GF-D8 (cell line): ENCODE measurements at regions not wholly inside any gene's neighbourhood (a gene's known extent, or its start where the extent isn't known, plus 50 kb on each side); places are given as distances from the start of the nearest gene placed in this dataset.
"Not testable (repeated sequence)": the region's sequence is repeated elsewhere in the genome, so short reads cannot be mapped to it uniquely, and the experiment has no call there.

Experiments
- DNase-seq: peaks from one replicate; lab custom pipeline; 2025; lab: John Stamatoyannopoulos, UW

DNA sequence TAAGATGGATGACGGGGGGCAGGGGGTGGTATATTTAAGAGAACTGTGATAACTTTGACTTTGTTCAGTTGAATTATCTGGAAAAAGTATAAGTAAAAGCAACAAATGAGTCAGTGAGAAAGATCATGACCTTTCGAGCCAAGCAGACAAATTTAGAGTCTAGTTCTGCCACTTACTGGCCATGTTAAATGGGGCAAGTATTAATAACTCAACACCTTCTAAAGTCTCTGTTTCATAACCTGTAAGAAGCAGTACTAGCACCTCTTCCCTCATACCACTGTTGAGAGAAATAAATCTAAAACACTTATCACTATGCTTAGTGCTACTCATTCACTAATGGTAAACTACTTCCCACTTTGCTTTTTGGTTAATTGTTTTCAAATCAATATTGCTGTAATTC, 604.4 kb upstream of the LRRN3 start:
- DNase-seq = no peak

- peak; percentile 62 for DNase-seq
These were observed 588.0 kb upstream of the LRRN3 start for GRCh38 chr7:110502888-110503465.

GRCh38 chr7:110507369-110507768, 583.6 kb upstream of the LRRN3 start:
- no peak for DNase-seq

GRCh38 chr7:110507832-110508231, 583.1 kb upstream of the LRRN3 start:
- DNase-seq = no peak

GRCh38 chr7:110514975-110515551, 575.9 kb upstream of the LRRN3 start:
- DNase-seq = not testable (repeated sequence)

GRCh38 chr7:110519851-110520250, 571.1 kb upstream of the LRRN3 start:
- no peak for DNase-seq

DNA sequence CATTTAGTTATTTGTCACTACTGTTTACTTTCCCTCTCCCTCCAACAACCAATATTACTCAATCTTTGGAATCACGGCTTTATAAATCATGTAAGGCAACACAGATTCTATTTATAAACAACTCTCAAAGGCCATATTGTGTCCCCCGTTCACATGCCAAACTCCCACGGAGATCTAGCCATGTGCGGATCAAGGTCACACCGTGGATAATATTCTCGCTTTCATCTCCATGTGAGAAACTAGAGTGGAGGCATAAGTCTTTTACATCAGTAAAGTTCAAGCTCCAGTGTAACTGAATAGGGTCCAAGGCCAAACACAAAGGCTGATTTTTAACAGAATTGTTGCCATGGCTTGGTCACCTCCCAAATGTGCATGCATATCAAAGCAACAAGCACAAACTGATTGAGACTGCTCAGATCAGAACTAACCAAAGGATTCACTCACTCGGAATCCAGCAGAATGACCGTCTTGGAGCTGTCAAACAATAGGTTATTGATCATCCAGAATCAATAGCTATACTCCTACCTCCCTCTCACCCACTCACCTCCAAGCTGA, 569.5 kb upstream of the LRRN3 start:
- DNase-seq = no peak

DNA sequence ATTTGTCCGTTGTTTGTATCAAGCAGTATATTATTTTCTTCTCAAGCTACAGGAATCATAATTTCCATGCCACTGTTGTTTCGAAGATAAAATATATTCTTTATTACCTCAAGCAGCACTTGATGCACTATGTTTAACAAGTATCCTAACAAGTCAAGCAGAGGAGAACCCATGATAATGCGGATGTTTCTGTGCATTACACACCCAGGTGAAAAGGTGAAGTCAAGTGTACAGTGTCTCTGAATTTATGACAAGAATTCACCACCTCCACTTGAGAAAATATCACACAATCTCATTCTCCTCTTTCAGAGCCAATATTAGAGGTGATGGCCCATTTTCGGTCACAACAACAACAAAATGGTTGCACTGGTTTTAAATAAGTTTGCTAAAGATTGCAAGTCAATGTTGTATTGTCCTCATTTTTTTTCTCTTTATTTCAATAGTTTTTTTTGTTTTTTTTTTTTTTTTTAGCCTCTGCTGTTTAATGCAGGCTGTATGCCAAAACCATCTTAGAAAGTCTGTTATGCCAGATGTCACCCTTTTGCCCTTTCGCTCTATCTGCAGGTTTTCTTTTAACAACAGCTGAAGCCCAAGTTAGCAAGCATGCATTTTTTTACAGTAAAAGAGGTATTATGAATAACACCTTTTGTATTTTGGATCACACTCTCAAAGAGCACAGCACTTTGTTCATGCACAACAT, 568.7 kb upstream of the LRRN3 start:
- no peak for DNase-seq

GRCh38 chr7:110522761-110523200, 568.1 kb upstream of the LRRN3 start:
- no peak for DNase-seq

DNA sequence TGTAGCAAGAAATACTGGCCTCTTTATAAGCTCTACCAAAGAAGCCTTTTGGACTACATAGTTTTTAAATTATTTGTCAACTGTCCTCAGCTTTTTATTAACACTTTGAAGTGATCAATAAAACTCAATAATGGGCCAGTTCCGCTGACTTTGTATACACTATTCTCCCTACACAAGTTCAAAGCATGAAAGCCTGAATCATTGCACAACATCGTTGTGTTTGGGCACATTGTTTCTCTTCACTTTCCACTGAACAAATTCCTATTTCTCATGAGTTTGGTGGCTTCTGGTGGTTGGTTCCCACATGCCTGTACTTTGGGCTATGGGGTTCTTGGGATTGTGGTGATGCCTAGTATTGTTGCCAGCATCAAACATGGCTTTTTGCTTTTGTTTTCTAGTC, 561.8 kb upstream of the LRRN3 start:
- DNase-seq = no peak

DNA sequence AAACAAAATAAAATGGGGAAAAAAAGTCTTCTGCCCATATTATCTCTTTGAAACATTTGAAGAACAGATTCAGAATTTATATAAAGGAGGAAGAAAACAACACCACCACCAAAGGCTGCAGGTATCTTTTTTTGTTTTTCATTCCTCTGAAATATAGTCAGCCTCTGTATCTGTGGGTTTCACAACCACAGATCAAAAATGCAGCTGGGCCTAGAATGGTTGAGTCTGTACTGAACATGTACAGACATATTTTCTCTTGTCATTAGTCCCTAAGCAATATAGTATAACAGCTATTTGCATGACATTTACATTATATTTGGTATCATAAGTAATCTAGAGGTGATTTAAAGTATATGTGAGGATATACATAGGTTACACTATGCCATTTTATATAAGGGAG, 559.7 kb upstream of the LRRN3 start:
- DNase-seq = no peak

DNA sequence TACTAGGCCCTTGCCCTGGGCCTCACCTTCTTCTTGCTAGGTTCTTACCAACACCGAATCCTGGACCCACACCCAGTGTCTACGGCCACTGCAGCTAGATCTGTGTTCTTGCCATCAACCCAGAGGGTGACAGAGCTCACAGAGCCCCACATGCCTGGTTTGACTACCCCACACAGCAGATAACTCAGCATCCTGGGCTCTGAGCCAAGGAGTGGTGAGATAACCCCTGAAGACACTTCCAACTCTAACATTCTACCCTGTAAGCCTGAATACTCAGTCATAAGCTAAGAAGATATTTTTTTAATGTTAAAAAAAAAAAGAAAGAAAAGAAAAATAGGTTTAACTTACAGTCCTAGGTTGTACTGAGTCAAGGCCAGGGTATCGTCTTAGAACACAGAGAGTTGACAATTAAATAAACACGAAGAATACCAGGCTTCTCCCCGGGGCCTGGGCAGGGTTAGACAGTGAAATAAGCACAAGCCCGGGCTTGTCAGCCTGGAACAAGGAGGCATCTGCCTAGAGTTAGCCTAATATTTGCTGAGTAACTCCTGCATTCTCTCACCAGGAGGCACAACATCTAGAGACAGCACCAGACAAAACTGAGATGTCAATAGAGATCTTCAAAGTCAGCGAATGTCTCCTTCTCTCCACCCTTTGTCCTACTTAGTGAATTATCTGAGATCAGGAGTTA, 556.5 kb upstream of the LRRN3 start:
- no peak for DNase-seq

DNA sequence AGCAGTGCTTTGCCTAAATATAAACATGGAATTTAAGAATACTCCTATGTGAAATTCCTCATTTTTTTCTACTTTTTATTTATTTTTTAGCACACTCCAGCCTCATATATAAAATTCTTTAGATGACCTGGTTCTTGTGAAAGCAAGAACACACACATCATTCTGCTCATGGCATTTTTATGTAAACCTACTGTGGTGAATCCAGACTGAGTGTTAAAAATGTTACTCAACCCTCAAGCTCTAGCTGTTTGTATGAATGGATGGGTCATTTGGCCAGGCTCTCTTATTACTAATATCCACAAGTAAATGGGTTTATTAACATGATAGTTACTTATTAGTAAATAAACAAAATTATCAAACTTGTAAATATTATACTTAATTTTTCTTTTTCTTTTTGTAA, 551.7 kb upstream of the LRRN3 start:
- DNase-seq = no peak

DNA sequence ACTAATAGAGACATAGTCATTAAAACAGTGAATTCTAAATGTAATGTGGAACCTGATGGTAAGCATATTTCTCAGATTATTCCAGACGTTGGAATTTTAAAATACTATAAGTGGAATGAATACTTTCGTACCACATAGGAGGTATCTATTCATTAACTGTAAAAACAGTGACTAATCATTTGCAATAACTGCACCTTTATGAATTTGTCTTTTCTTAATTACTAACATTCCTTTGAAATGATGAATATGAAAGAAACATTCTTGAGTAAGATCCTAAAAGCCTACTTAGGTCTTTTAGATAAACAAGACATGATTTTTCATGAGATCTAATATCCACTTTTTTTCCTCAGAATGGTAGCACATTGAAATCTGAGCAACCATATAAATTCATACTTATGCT, 549.0 kb upstream of the LRRN3 start:
- DNase-seq = no peak

DNA sequence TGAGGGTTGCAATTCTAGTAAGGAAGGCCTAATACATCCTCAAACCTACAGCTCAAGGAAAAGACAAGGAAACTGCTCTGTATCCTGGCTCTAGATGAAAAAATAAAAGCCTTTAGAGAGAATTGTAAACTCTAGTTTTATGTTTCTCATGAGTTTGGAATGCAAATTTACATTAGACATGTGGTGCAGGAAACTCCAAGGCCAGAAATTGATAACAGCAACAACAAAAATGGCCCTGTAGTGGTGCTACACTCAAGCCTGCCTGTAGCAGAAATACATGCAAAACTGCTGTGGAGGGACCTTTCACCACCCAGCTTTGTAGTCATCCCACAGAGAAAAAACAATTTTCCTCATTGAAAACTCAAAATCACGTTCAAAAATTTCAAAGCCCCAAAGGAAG, 546.7 kb upstream of the LRRN3 start:
- no peak for DNase-seq

DNA sequence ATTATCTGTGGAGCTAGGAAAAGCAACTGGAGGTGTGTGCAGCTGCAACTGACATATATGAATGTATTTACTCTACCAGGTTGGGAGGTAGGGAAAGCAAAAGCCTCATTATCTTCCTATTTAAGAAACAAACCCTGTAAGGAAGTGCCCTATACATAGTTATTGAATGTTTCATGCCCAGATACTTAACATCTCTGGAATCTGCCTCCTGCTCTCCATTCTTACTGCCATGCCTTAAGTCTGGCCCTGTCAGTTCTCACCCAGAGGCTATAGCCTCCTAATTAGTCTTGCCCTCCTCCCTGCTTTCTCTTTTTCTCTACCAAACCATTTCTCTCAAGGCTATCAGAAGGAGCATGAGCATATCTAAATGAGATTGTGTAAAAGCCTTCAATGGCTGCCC, 542.6 kb upstream of the LRRN3 start:
- no peak for DNase-seq

GRCh38 chr7:110557136-110557535, 533.8 kb upstream of the LRRN3 start:
- no peak for DNase-seq

DNA sequence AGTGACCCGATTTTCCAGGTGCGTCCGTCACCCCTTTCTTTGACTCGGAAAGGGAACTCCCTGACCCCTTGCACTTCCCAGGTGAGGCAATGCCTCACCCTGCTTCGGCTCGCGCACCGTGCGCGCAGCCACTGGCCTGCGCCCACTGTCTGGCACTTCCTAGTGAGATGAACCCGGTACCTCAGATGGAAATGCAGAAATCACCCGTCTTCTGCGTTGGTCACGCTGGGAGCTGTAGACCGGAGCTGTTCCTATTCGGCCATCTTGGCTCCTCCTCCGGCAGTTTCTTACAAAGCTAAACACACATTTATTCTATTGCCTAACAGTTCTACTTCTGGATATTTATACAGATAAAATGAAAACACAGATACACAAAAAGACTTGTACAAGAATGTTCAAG, 527.6 kb upstream of the LRRN3 start:
- DNase-seq = not testable (repeated sequence)

DNA sequence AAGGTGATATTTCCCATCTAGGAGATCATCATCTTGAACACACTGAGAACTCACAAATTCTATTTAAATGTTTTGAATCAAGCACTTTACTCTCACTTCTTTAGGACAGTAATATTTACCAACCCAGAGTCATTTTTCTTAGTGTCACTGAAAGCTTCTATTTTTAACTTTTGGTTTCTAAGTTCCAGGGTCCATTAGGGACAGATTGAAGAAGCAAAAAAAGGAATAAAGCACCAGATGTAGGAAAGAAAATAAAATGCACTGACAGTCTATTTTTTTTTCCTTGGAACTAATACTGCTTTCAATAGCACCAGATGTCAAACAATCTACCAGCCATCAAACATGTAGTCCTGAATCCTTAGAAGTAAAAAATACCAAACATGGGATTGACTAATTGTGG, 526.7 kb upstream of the LRRN3 start:
- DNase-seq = no peak

- DNase-seq = no peak
These were observed 522.5 kb upstream of the LRRN3 start for GRCh38 chr7:110568388-110568787.

GRCh38 chr7:110568932-110569331, 522.0 kb upstream of the LRRN3 start:
- no peak for DNase-seq

DNA sequence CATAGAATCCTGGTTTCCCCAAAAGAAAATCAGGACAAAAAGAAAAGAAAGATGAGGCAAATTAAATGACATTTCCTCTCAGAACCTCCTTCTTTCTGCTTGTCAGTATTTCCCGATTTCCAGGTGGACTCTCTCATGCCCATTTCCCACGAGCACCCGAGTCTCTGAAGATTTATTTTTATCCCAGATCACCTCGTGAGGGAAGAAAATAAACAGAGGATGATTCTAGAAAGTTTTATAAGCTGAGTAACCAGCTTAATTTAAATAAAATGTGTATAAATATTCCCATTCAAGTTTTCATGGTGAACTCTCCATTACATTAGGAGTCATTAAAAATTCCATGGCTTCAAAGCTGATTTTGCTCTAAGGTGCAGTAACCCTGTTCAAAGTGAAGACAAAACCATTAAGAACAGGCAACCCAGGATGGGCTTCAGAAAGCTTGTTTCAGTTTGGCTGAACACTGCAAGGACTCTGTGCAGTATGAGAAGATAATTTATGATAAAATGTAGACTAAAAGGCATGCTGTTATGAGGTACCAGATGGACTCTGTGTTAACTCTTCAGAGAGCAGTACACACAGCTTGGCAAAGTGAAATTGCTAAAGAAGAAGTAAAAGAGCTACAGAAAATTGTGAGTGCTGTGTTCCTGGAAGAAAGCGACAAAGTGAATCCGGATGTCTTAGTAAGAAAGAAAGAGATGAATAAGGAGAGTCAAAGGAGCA, 521.3 kb upstream of the LRRN3 start:
- DNase-seq = no peak
